ENCODE measurements at regions not wholly inside any gene's neighbourhood (a gene's known extent, or its start where the extent isn't known, plus 50 kb on each side); places are given as distances from the start of the nearest gene placed in this dataset.

GRCh38 chr6:95420792-95421191, 156.5 kb upstream of the MANEA start:
- peaks cover 3 to 6% of the 10 kb centered on the region in 2 donors for H3K9me3 ChIP-seq (replicated peaks in 1 of 2; ENCODE audit: control insufficient read depth in 2 of 2, insufficient read depth in 1 of 2, low read depth in 1 of 2, low read length in 2 of 2)
- H3K4ac ChIP-seq (ENCODE audit: low read length), result no peak overlapping the region
- DNase-seq (ENCODE audit: low spot score), result no peak

DNA sequence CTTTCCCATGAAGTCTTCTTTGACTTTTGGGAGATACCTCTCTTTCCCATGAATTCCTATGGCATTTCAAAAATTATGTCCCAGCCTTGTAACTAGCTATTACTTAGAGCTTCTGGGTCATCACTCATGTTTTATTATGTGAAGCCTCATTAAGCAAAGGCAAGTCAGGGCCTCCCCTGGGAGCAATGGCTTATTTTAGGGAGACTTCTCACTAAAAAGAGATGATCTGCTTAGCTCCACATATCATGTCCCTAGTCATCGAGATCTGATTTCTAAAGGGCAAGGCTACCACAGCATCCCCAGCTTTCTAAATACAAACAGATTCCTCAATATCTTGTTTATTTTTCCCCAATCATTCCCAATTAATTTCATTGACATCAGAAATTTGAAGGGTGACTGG, 154.0 kb upstream of the MANEA start:
- H2BK12ac ChIP-seq (ENCODE audit: low read length), result no peak overlapping the region
- H3K27ac ChIP-seq (replicated peaks; ENCODE audit: low read length), result no peak overlapping the region
- no peak overlapping the region for H4K91ac ChIP-seq (ENCODE audit: low read depth, low read length, poor library complexity)
- H3K9ac ChIP-seq (ENCODE audit: low read depth, low read length, poor library complexity), result no peak overlapping the region
- H3K14ac ChIP-seq (ENCODE audit: low read length), result no peak overlapping the region
- no peaks in the 10 kb centered on the region for H3K4me1 ChIP-seq (ENCODE audit: control insufficient read depth in 2 of 2, insufficient read depth in 1 of 2, low read depth in 1 of 2, low read length in 2 of 2)
- no peak overlapping the region for H2AK5ac ChIP-seq (ENCODE audit: low read depth, low read length)
- no peak overlapping the region for H3K4me2 ChIP-seq (ENCODE audit: insufficient read depth, low read length, poor library complexity, severe bottlenecking)
- H3K4ac ChIP-seq (ENCODE audit: low read length), result no peak overlapping the region
- H3K23ac ChIP-seq (ENCODE audit: low read depth, low read length, poor library complexity), result no peak overlapping the region
- peaks cover 3 to 6% of the 10 kb centered on the region in 2 donors for H3K9me3 ChIP-seq (replicated peaks in 1 of 2; ENCODE audit: control insufficient read depth in 2 of 2, insufficient read depth in 1 of 2, low read depth in 1 of 2, low read length in 2 of 2)
- no peak overlapping the region for H2BK120ac ChIP-seq (ENCODE audit: low read depth, low read length)
- no peak overlapping the region for H3K4me3 ChIP-seq (ENCODE audit: low read length in 2 of 2)
- DNase-seq (ENCODE audit: low spot score), result no peak
- no peaks in the 10 kb centered on the region for H3K36me3 ChIP-seq (replicated peaks in 1 of 2; ENCODE audit: control insufficient read depth in 2 of 2, insufficient read depth in 2 of 2, low read length in 2 of 2)
- H2BK5ac ChIP-seq (ENCODE audit: low read length), result no peak overlapping the region
- no peaks in the 10 kb centered on the region for H3K27me3 ChIP-seq (ENCODE audit: control insufficient read depth in 3 of 3, insufficient read depth in 3 of 3, low read depth in 1 of 3, low read length in 3 of 3)
- no peak overlapping the region for H4K8ac ChIP-seq (ENCODE audit: low read depth, low read length)
- H2BK15ac ChIP-seq (ENCODE audit: low read length), result no peak overlapping the region
- no peak overlapping the region for H2AFZ ChIP-seq (ENCODE audit: low read length)
- no peaks in the 10 kb centered on the region for H3K79me1 ChIP-seq (ENCODE audit: low read depth, low read length)
- no CpG with 5 or more reads among the region's 1 CpG for WGBS, 2 donors (ENCODE audit: extremely low coverage in 2 of 2, insufficient read length in 2 of 2, insufficient replicate concordance in 1 of 2)
- H3K18ac ChIP-seq (ENCODE audit: low read length), result no peak overlapping the region

More at GRCh38 chr6:95420792-95421191, 156.5 kb upstream of the MANEA start:
- Histone ChIP-seq H3K9ac (ENCODE audit: low read depth, low read length, poor library complexity) (no peak overlapping the region), H3K36me3 (replicated peaks in 1 of 2; ENCODE audit: control insufficient read depth in 2 of 2, insufficient read depth in 2 of 2, low read length in 2 of 2) (no peaks in the 10 kb centered on the region), H3K79me1 (ENCODE audit: low read depth, low read length) (no peaks in the 10 kb centered on the region), H3K18ac (ENCODE audit: low read length) (no peak overlapping the region), H2BK120ac (ENCODE audit: low read depth, low read length) (no peak overlapping the region), H3K14ac (ENCODE audit: low read length) (no peak overlapping the region), H4K91ac (ENCODE audit: low read depth, low read length, poor library complexity) (no peak overlapping the region), H2BK12ac (ENCODE audit: low read length) (no peak overlapping the region), H2AK5ac (ENCODE audit: low read depth, low read length) (peak overlapping the region; percentile 61), H2AFZ (ENCODE audit: low read length) (no peak overlapping the region), H4K8ac (ENCODE audit: low read depth, low read length) (no peak overlapping the region), H3K23ac (ENCODE audit: low read depth, low read length, poor library complexity) (no peak overlapping the region), H3K27me3 (ENCODE audit: control insufficient read depth in 3 of 3, insufficient read depth in 3 of 3, low read depth in 1 of 3, low read length in 3 of 3) (no peaks in the 10 kb centered on the region), H3K4me3 (ENCODE audit: low read length in 2 of 2) (no peak overlapping the region), H2BK5ac (ENCODE audit: low read length) (no peak overlapping the region), H3K4me2 (ENCODE audit: insufficient read depth, low read length, poor library complexity, severe bottlenecking) (no peak overlapping the region), H3K27ac (replicated peaks; ENCODE audit: low read length) (no peak overlapping the region), H3K4me1 (ENCODE audit: control insufficient read depth in 2 of 2, insufficient read depth in 1 of 2, low read depth in 1 of 2, low read length in 2 of 2) (peaks cover 0 to 6% of the 10 kb centered on the region in 2 donors), H2BK15ac (ENCODE audit: low read length) (no peak overlapping the region)

DNA sequence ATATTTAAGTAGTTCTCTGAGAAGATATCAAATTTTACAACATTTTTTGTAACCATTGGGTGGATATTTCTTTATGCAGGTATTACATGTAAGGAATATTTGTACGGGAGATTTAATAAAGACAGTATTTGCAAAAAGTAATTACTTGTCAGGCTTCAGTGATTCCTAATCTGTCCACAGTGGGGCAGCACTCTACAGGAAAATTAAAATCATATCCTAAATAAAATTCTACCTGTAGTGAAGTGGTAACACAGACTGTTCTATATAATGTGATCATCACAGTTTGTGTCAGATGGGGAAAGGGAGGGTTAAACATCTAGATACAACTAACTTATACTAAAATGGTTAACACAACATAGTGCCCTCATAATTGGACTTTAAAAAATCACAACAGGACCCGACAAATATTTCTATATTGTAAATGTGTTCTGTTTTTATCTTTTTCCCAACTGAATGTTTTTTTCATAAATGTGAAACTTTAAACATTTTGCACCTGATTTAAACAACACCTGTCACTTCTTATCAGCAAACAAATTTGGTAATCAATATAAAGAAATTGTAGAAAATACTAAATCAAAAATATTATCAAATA, 145.6 kb upstream of the MANEA start:
- Histone ChIP-seq H2BK120ac (ENCODE audit: low read depth, low read length) (no peak overlapping the region), H2BK5ac (ENCODE audit: low read length) (no peak overlapping the region), H2BK12ac (ENCODE audit: low read length) (no peak overlapping the region), H3K27ac (replicated peaks; ENCODE audit: low read length) (no peak overlapping the region), H4K91ac (ENCODE audit: low read depth, low read length, poor library complexity) (no peak overlapping the region), H3K4me1 (ENCODE audit: control insufficient read depth in 2 of 2, insufficient read depth in 1 of 2, low read depth in 1 of 2, low read length in 2 of 2) (no peaks in the 10 kb centered on the region), H3K9ac (ENCODE audit: low read depth, low read length, poor library complexity) (no peak overlapping the region), H2AFZ (ENCODE audit: low read length) (no peak overlapping the region), H3K4ac (ENCODE audit: low read length) (no peak overlapping the region), H3K4me2 (ENCODE audit: insufficient read depth, low read length, poor library complexity, severe bottlenecking) (no peak overlapping the region), H3K36me3 (replicated peaks in 1 of 2; ENCODE audit: control insufficient read depth in 2 of 2, insufficient read depth in 2 of 2, low read length in 2 of 2) (no peaks in the 10 kb centered on the region), H3K9me3 (replicated peaks in 1 of 2; ENCODE audit: control insufficient read depth in 2 of 2, insufficient read depth in 1 of 2, low read depth in 1 of 2, low read length in 2 of 2) (peaks cover 0 to 3% of the 10 kb centered on the region in 2 donors), H3K79me1 (ENCODE audit: low read depth, low read length) (peaks cover 2% of the 10 kb centered on the region), H2AK5ac (ENCODE audit: low read depth, low read length) (no peak overlapping the region), H3K27me3 (ENCODE audit: control insufficient read depth in 3 of 3, insufficient read depth in 3 of 3, low read depth in 1 of 3, low read length in 3 of 3) (no peaks in the 10 kb centered on the region), H2BK15ac (ENCODE audit: low read length) (no peak overlapping the region), H3K14ac (ENCODE audit: low read length) (no peak overlapping the region), H3K18ac (ENCODE audit: low read length) (no peak overlapping the region), H3K4me3 (ENCODE audit: low read length in 2 of 2) (no peak overlapping the region), H3K23ac (ENCODE audit: low read depth, low read length, poor library complexity) (no peak overlapping the region), H4K8ac (ENCODE audit: low read depth, low read length) (no peak overlapping the region)
- peak; percentile 27 for DNase-seq (ENCODE audit: low spot score)
- no CpG with 5 or more reads among the region's 2 CpGs for WGBS, 2 donors (ENCODE audit: extremely low coverage in 2 of 2, insufficient read length in 2 of 2, insufficient replicate concordance in 1 of 2)

- Histone ChIP-seq H3K27me3 (ENCODE audit: control insufficient read depth in 3 of 3, insufficient read depth in 3 of 3, low read depth in 1 of 3, low read length in 3 of 3) (no peaks in the 10 kb centered on the region), H3K36me3 (replicated peaks in 1 of 2; ENCODE audit: control insufficient read depth in 2 of 2, insufficient read depth in 2 of 2, low read length in 2 of 2) (no peaks in the 10 kb centered on the region), H2BK120ac (ENCODE audit: low read depth, low read length) (no peak overlapping the region), H4K91ac (ENCODE audit: low read depth, low read length, poor library complexity) (no peak overlapping the region), H3K79me1 (ENCODE audit: low read depth, low read length) (no peaks in the 10 kb centered on the region), H3K27ac (replicated peaks; ENCODE audit: low read length) (no peak overlapping the region), H2AK5ac (ENCODE audit: low read depth, low read length) (no peak overlapping the region), H2BK15ac (ENCODE audit: low read length) (no peak overlapping the region), H3K14ac (ENCODE audit: low read length) (no peak overlapping the region), H3K9ac (ENCODE audit: low read depth, low read length, poor library complexity) (no peak overlapping the region), H3K4me2 (ENCODE audit: insufficient read depth, low read length, poor library complexity, severe bottlenecking) (no peak overlapping the region), H2BK12ac (ENCODE audit: low read length) (no peak overlapping the region), H3K23ac (ENCODE audit: low read depth, low read length, poor library complexity) (no peak overlapping the region), H3K18ac (ENCODE audit: low read length) (no peak overlapping the region), H2BK5ac (ENCODE audit: low read length) (no peak overlapping the region), H3K4ac (ENCODE audit: low read length) (no peak overlapping the region), H3K9me3 (replicated peaks in 1 of 2; ENCODE audit: control insufficient read depth in 2 of 2, insufficient read depth in 1 of 2, low read depth in 1 of 2, low read length in 2 of 2) (no peaks in the 10 kb centered on the region), H2AFZ (ENCODE audit: low read length) (no peak overlapping the region), H3K4me3 (ENCODE audit: low read length in 2 of 2) (no peak overlapping the region), H3K4me1 (ENCODE audit: control insufficient read depth in 2 of 2, insufficient read depth in 1 of 2, low read depth in 1 of 2, low read length in 2 of 2) (no peaks in the 10 kb centered on the region), H4K8ac (ENCODE audit: low read depth, low read length) (no peak overlapping the region)
- DNase-seq (ENCODE audit: low spot score), result no peak
- WGBS, 2 donors (ENCODE audit: extremely low coverage in 2 of 2, insufficient read length in 2 of 2, insufficient replicate concordance in 1 of 2), result no CpG with 5 or more reads among the region's 2 CpGs
Observed at GRCh38 chr6:95439741-95440140, 137.6 kb upstream of the MANEA start.
